ENCODE measurements at regions not wholly inside any gene's neighbourhood (a gene's known extent, or its start where the extent isn't known, plus 50 kb on each side); places are given as distances from the start of the nearest gene placed in this dataset.

- TF ChIP-seq POLR2AphosphoS5 (IDR thresholded peaks at IDR 0.05), result no peak
- TF ChIP-seq, protein P1, sequence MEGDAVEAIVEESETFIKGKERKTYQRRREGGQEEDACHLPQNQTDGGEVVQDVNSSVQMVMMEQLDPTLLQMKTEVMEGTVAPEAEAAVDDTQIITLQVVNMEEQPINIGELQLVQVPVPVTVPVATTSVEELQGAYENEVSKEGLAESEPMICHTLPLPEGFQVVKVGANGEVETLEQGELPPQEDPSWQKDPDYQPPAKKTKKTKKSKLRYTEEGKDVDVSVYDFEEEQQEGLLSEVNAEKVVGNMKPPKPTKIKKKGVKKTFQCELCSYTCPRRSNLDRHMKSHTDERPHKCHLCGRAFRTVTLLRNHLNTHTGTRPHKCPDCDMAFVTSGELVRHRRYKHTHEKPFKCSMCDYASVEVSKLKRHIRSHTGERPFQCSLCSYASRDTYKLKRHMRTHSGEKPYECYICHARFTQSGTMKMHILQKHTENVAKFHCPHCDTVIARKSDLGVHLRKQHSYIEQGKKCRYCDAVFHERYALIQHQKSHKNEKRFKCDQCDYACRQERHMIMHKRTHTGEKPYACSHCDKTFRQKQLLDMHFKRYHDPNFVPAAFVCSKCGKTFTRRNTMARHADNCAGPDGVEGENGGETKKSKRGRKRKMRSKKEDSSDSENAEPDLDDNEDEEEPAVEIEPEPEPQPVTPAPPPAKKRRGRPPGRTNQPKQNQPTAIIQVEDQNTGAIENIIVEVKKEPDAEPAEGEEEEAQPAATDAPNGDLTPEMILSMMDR (IDR thresholded peaks at IDR 0.05 in 8 of 11, conservative IDR thresholded peaks at IDR 0.05 in 3 of 11), result no peak
Measured at GRCh38 chr13:50072676-50073075, 57.4 kb downstream of the KCNRG start.
